BE2C (cell line): ENCODE measurements at regions not wholly inside any gene's neighbourhood (a gene's known extent, or its start where the extent isn't known, plus 50 kb on each side); places are given as distances from the start of the nearest gene placed in this dataset.
A peak's percentile ranks its signal among the peaks of the same experiment; 100 is the strongest.

Source experiments
- DNase-seq: peaks from one replicate; pipeline ENCODE4 v3.0.0-alpha.2; 2020
- H3K27me3 ChIP-seq: fragments of 250-450 bp; sonication (Bioruptor Pico); 2 replicates; pipeline ENCODE4 v1.5.1; 2020; ENCODE audit warnings: mild to moderate bottlenecking
- H3K36me3 ChIP-seq: fragments of 250-450 bp; sonication (Bioruptor Pico); 2 replicates; pipeline ENCODE4 v1.5.1; 2020; ENCODE audit warnings: mild to moderate bottlenecking
- H3K4me1 ChIP-seq: fragments of 250-450 bp; sonication (Bioruptor Pico); 2 replicates; pipeline ENCODE4 v1.5.1; 2020
- H3K4me3 ChIP-seq: 2 replicates; pipeline ENCODE4 v1.5.1; 2011; ENCODE audit warnings: low read depth, low read length
- H3K9me3 ChIP-seq: fragments of 250-450 bp; sonication (Bioruptor Pico); 2 replicates; pipeline ENCODE4 v1.5.1; 2020
- CTCF ChIP-seq: IDR thresholded peaks from 2 replicates; pipeline ENCODE4 v1.5.1; 2012; ENCODE audit warnings: mild to moderate bottlenecking, low read depth, low read length

- no peak overlapping the region for H3K4me3 ChIP-seq
These were observed 402.1 kb upstream of the CHD6 start for GRCh38 chr20:42020316-42020715.

GRCh38 chr20:42018979-42019378 is 400.8 kb upstream of the CHD6 start:
- Histone ChIP-seq H3K4me3 (no peak overlapping the region), H3K36me3 (no peaks in the 10 kb centered on the region), H3K4me1 (no peaks in the 10 kb centered on the region), H3K27me3 (no peaks in the 10 kb centered on the region), H3K9me3 (no peaks in the 10 kb centered on the region)
- TF ChIP-seq CTCF, result peak; percentile 54
- peak; percentile 36 for DNase-seq

More at GRCh38 chr20:42020316-42020715, 402.1 kb upstream of the CHD6 start:
- Histone ChIP-seq H3K27me3 (no peaks in the 10 kb centered on the region), H3K36me3 (no peaks in the 10 kb centered on the region), H3K4me1 (no peaks in the 10 kb centered on the region), H3K9me3 (no peaks in the 10 kb centered on the region)
- TF ChIP-seq CTCF, result no peak
- DNase-seq, result no peak

GRCh38 chr20:42010090-42010489 is 391.9 kb upstream of the CHD6 start:
- Histone ChIP-seq H3K36me3 (no peaks in the 10 kb centered on the region), H3K4me1 (no peaks in the 10 kb centered on the region), H3K27me3 (no peaks in the 10 kb centered on the region), H3K4me3 (no peak overlapping the region), H3K9me3 (no peaks in the 10 kb centered on the region)
- DNase-seq, result no peak
- no peak for TF ChIP-seq CTCF

- Histone ChIP-seq H3K4me1 (no peaks in the 10 kb centered on the region), H3K27me3 (no peaks in the 10 kb centered on the region)
These were observed 389.1 kb upstream of the CHD6 start for GRCh38 chr20:42007251-42007650.

GRCh38 chr20:42005211-42005610 is 387.0 kb upstream of the CHD6 start:
- Histone ChIP-seq H3K4me1 (no peaks in the 10 kb centered on the region), H3K36me3 (no peaks in the 10 kb centered on the region), H3K27me3 (no peaks in the 10 kb centered on the region), H3K4me3 (no peak overlapping the region), H3K9me3 (no peaks in the 10 kb centered on the region)
- no peak for TF ChIP-seq CTCF
- DNase-seq, result no peak

More at GRCh38 chr20:42007251-42007650, 389.1 kb upstream of the CHD6 start:
- H3K9me3 ChIP-seq, result no peaks in the 10 kb centered on the region
- H3K36me3 ChIP-seq, result no peaks in the 10 kb centered on the region
- no peak for TF ChIP-seq CTCF
- no peak overlapping the region for H3K4me3 ChIP-seq
- no peak for DNase-seq

- H3K4me1 ChIP-seq, result no peaks in the 10 kb centered on the region
- no peak for DNase-seq
- no peak overlapping the region for H3K4me3 ChIP-seq
- no peaks in the 10 kb centered on the region for H3K36me3 ChIP-seq
- H3K9me3 ChIP-seq, result peaks cover 5% of the 10 kb centered on the region; the same call in 1 of the 2 replicates
- H3K27me3 ChIP-seq, result no peaks in the 10 kb centered on the region
- no peak for TF ChIP-seq CTCF
These were observed 385.2 kb upstream of the CHD6 start for GRCh38 chr20:42003380-42003779.
